Testis (tissue), 2 donors: ENCODE measurements at regions not wholly inside any gene's neighbourhood (a gene's known extent, or its start where the extent isn't known, plus 50 kb on each side); places are given as distances from the start of the nearest gene placed in this dataset.

Experiments
- DNase-seq: peaks from one replicate; pipeline ENCODE4 v3.0.0-alpha.2; 2019
- H3K27ac ChIP-seq, 2 donors: fragments of 200-600 bp; sonication (generic); one replicate each; pipeline ENCODE4 v1.5.1; 2019
- H3K27me3 ChIP-seq: fragments of 200-600 bp; sonication (generic); one replicate; pipeline ENCODE4 v1.5.1; 2019
- H3K36me3 ChIP-seq: fragments of 200-600 bp; sonication (generic); one replicate; pipeline ENCODE4 v1.5.1; 2017; ENCODE audit warnings: low read depth; ENCODE audit errors: missing control alignments
- H3K4me1 ChIP-seq: fragments of 200-600 bp; sonication (generic); one replicate; pipeline ENCODE4 v1.5.1; 2019
- H3K4me3 ChIP-seq, 2 donors: fragments of 200-600 bp; sonication (generic); one replicate each; pipeline ENCODE4 v1.5.1; 2017 to 2019
- H3K9me3 ChIP-seq: fragments of 200-600 bp; sonication (generic); one replicate; pipeline ENCODE4 v1.5.1; 2017
- POLR2A ChIP-seq: fragments of 450-650 bp; IDR thresholded peaks from one replicate; pipeline ENCODE4 v1.6.1; 2017; ENCODE audit warnings: antibody characterized with exemption, mild to moderate bottlenecking, moderate library complexity
- WGBS, 2 donors: methylation state at CpG; one replicate each; pipeline ENCODE4 v1.1.5; 2018; 5-methylcytosine and 5-hydroxymethylcytosine counted together
- intact Hi-C: fragments of 100-400 bp; cut with DNase I; formaldehyde crosslinking; loops from one replicate; pipeline ENCODE4 v1.15.1; 2023; ENCODE audit warnings: low total_unique reads
- TF ChIP-seq, protein P1 (sequence below), 3 experiments: fragments of 450-650 bp in 2 of 3; fragments of 200-600 bp in 1 of 3; sonication (generic) in 1 of 3; IDR thresholded peaks; one replicate each; pipeline ENCODE4 v1.5.1; 2016 to 2019; ENCODE audit warnings: antibody characterized with exemption in 3 of 3, mild to moderate bottlenecking in 2 of 3, moderate library complexity in 1 of 3

DNA sequence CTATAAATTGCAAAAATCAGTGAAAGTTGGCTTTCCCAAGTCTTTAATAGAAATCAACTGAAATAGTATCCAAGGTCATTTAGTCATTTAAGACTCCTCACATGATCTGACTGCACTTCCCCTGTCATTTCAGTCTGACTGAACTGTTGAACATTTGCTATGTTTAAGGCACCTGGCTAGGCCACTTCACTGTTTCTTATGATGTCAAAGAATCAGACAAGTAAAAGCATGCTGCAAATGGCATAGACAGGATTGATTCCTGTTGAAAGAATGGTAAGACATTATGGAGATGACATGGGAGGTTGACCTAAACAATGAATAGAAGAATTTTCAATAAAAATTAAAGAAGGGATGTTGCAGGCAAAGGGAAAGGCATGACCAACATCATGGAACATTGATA, 502.1 kb downstream of the NFIB start:
- Histone ChIP-seq H3K4me3 (no peak overlapping the region), H3K4me1 (no peaks in the 10 kb centered on the region), H3K27ac (no peak overlapping the region), H3K36me3 (no peaks in the 10 kb centered on the region), H3K9me3 (no peaks in the 10 kb centered on the region), H3K27me3 (no peaks in the 10 kb centered on the region)
- intact Hi-C loops, result no loop called here
- DNase-seq, result no peak
- TF ChIP-seq, protein P1, sequence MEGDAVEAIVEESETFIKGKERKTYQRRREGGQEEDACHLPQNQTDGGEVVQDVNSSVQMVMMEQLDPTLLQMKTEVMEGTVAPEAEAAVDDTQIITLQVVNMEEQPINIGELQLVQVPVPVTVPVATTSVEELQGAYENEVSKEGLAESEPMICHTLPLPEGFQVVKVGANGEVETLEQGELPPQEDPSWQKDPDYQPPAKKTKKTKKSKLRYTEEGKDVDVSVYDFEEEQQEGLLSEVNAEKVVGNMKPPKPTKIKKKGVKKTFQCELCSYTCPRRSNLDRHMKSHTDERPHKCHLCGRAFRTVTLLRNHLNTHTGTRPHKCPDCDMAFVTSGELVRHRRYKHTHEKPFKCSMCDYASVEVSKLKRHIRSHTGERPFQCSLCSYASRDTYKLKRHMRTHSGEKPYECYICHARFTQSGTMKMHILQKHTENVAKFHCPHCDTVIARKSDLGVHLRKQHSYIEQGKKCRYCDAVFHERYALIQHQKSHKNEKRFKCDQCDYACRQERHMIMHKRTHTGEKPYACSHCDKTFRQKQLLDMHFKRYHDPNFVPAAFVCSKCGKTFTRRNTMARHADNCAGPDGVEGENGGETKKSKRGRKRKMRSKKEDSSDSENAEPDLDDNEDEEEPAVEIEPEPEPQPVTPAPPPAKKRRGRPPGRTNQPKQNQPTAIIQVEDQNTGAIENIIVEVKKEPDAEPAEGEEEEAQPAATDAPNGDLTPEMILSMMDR (IDR thresholded peaks at IDR 0.05), result no peak
- no peak for TF ChIP-seq POLR2A

DNA sequence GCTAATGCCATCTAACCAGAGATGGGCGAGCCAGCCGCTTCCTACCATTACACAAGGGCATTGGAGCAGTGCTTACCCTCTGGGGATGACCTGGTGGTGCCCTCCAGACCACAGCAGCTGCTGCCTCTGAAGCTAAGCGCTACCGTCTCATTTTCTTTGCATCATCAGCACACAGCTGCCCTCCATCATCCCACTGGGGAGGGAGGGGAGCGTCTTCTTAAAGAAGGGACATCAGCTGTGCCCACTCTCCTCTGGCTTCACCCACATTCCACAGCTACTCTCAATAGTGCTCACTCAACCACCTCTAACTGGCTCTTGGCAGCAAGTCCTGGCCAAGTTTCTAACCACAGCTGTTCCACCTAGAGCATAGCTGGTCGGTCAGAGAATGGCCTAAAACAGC, 503.4 kb downstream of the NFIB start:
- intact Hi-C loops, result no loop called here
- no peaks in the 10 kb centered on the region for H3K4me1 ChIP-seq
- no peaks in the 10 kb centered on the region for H3K36me3 ChIP-seq

DNA sequence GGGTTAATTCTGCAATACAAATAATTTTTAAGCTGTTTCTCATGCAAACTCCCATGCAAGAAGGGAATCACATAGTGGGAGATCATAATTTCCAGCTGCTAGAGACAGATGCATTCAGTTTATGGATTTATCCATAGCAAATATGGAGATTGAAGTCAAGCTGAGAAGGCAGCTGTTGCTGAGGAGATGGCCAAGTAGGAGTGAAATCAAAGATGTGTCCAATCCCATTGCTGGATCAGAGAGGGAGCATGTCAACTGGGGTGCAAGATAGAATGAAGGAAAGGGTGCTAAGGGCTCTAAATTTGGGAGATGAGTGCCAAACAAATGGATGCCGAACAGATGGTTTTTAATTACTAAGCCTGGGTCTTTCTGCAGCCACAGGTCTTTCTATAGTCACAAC, 504.5 kb downstream of the NFIB start:
- TF ChIP-seq, protein P1 (IDR thresholded peaks at IDR 0.05), result no peak
- no peak for TF ChIP-seq POLR2A
- no peak for DNase-seq
- H3K27ac ChIP-seq, result no peak overlapping the region
- no peaks in the 10 kb centered on the region for H3K4me1 ChIP-seq
- no peaks in the 10 kb centered on the region for H3K36me3 ChIP-seq
- H3K27me3 ChIP-seq, result no peaks in the 10 kb centered on the region
- no peaks in the 10 kb centered on the region for H3K9me3 ChIP-seq
- intact Hi-C loops, result no loop called here
- H3K4me3 ChIP-seq, result no peak overlapping the region
- WGBS, 2 donors, result 92 to 100% methylated on average over 1 of the region's 1 CpG

More for the DNA sequence above, 503.4 kb downstream of the NFIB start:
- no peak overlapping the region for H3K27ac ChIP-seq
- no peak for DNase-seq
- H3K4me3 ChIP-seq, result no peak overlapping the region
- WGBS, 2 donors, result 85 to 91% methylated on average over 6 of the region's 6 CpGs
- no peaks in the 10 kb centered on the region for H3K27me3 ChIP-seq
- no peak for TF ChIP-seq POLR2A
- TF ChIP-seq, protein P1 (IDR thresholded peaks at IDR 0.05), result no peak
- H3K9me3 ChIP-seq, result no peaks in the 10 kb centered on the region

DNA sequence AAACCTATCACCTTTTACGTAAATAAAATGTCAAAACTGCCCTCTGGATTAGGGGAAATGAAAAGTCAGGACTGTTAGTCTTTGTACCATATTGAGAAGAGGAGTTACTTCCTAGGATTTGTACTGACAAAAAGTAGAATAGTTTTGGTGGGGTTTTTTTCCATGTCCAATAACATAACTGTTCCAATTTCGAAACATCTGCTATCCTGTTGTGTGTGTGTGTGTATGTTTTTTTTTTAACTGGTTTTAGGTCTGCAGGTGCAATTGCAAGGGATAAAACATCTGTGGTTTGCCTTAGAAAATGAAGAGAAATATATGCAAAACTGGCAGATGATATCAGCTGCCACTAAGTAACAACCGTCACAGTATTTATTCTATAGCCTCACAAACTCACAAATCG, 506.8 kb downstream of the NFIB start:
- H3K4me1 ChIP-seq, result no peaks in the 10 kb centered on the region
- H3K36me3 ChIP-seq, result no peaks in the 10 kb centered on the region
- no peaks in the 10 kb centered on the region for H3K9me3 ChIP-seq
- WGBS, 2 donors, result 92 to 93% methylated on average over 4 of the region's 4 CpGs
- H3K4me3 ChIP-seq, result no peak overlapping the region
- TF ChIP-seq POLR2A, result no peak
- TF ChIP-seq, protein P1 (IDR thresholded peaks at IDR 0.05), result no peak
- intact Hi-C loops, result no loop called here
- no peaks in the 10 kb centered on the region for H3K27me3 ChIP-seq
- H3K27ac ChIP-seq, result no peak overlapping the region
- no peak for DNase-seq

GRCh38 chr9:13806714-13807113, 507.2 kb downstream of the NFIB start:
- Histone ChIP-seq H3K4me3 (no peak overlapping the region), H3K27me3 (no peaks in the 10 kb centered on the region), H3K4me1 (no peaks in the 10 kb centered on the region), H3K27ac (no peak overlapping the region), H3K36me3 (no peaks in the 10 kb centered on the region), H3K9me3 (no peaks in the 10 kb centered on the region)
- DNase-seq, result no peak
- intact Hi-C loops, result no loop called here
- no peak for TF ChIP-seq POLR2A
- TF ChIP-seq, protein P1 (IDR thresholded peaks at IDR 0.05), result no peak
- 96% methylated on average over 2 of the region's 2 CpGs for WGBS, 2 donors
